Pons (tissue), 1 donor: ENCODE measurements at regions not wholly inside any gene's neighbourhood (a gene's known extent, or its start where the extent isn't known, plus 50 kb on each side); places are given as distances from the start of the nearest gene placed in this dataset.
"Not testable (repeated sequence)": the region's sequence is repeated elsewhere in the genome, so short reads cannot be mapped to it uniquely, and the experiment has no call there.

ENCODE experiments used
- DNase-seq: peaks from one replicate; pipeline ENCODE4 v3.0.0-alpha.2; 2016; ENCODE audit warnings: low spot score

DNA sequence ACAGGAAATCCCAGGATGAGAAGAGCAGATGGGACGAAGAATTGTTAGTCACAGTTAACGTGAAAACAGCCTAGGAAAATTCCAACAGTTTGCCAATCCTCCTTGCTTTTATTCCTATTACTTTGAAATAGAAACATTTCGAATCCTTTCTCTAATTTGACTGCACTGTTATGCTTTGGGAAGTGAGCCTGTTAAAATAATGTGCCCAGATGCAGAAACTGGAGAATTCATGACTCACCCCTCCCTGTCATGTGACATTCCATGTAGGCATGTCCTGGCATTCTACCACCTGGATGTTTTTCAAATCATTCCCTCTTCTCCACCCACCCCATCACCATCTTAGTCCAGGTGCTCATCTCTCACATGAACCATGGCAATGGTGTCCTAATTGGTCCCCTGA, 107.3 kb downstream of the MINAR1 start:
- DNase-seq, result no peak

DNA sequence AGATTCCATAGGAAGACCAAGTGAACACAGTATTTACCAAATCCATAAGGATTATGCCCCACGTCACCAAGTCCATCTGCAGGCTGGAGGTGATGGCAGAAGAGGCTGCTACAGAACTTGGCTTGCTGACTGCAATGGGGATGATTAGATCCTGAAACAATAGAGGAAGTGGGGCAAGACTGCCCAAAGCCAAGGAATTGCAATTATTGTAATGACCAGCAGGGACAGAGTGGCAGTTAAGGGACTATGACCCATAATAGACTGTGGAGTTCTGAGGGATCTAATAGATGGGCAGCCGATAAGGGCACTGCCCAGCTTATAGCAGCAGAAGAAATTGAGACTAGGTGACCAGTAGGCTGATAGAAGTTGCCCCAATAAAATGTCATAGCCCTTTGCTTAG, 108.4 kb downstream of the MINAR1 start:
- DNase-seq, result no peak

DNA sequence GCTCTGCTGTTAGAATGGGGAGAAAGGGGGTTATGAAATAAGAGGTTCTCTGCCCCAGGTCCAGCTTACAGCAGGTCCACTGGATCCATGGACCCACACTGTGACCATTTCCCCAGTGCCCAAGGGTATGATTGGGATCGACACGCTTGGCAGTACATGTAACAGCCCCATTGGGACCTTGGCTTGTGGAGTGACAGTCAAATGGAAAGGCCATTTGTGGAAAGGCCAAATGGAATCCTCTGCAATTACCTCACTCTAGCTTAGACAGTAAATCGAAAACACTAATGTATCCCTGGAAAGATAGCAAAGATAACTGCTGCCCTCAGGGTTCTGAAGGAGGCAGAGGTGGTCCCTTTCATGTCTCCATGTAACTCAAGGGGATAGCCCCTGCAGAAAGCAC, 109.1 kb downstream of the MINAR1 start:
- DNase-seq, result no peak

DNA sequence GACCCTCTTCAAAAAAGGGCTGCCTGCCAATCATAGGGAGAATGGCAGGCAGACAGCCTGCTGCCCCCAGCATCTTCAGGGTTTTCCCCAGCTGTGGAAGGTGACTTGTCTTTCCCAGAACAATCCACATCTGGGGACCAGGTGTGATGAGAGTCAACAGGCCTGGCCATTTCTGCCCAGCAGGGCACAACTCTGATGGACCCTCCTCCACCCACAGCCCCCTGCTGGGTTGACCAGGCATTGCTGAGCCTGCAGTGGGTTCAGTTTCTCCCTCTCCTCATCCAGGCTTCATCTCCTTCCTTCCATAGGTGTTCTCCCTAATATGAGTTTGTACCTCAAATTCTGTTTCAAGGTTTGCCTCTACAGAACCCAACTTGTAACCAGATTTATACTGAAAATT, 111.0 kb downstream of the MINAR1 start:
- DNase-seq, result no peak

DNA sequence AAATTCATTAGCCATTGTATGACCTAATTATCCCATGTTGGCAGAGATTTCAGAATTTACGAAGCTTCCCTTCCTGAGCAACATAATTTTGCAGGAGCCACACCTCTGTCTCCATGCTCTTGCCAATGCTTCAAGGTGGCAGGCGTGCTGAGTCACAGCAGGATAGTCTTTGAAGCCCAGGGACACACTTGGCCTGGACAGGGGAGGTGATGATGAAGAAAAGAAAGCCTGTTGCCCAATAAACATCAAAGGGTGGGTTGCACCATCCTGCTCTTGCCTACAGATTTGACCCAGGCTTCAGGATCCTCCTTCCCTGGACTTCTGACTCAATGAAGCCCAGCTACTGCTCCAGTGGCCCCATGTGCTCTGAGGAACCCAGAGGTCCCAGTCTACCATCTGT, 117.1 kb downstream of the MINAR1 start:
- DNase-seq, result no peak

DNA sequence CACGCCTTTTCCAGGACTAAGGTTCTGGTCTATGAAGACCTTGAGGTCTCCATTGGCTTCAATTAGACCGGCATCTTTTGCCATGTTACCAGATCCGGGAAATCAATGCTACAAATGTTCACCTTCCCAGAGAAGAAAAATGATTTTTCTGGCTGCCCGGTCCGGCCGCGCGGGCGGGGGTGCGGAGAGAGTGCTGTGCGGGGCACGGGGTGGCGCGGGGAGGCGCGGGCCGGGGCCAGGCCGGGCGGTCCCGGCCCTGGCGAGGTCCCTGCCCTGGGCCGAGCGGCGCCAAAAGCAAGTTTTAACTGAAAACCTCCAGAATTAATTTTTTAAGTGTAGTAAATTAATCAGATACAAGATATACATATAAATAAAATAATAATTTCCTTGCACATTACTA, 128.2 kb downstream of the MINAR1 start:
- DNase-seq, result no peak

DNA sequence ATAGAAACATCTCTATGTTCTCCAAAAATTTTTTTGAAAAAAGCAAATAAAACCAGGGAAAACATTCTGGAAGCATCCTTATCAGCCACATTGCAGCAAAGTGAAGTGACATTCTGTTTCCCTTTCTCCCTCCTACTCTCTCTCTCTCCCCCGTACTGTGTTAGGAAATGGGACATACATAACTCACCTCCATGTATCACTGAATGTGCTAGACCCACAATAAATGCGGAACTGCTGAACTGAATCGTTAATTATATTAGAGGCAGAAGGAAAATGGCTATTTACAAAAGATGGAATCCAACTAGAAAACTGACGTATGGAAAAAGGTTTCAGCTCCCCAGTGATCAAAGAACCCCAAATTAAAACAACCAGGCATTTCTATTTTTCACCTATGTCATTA, 129.8 kb downstream of the MINAR1 start:
- no peak for DNase-seq

DNA sequence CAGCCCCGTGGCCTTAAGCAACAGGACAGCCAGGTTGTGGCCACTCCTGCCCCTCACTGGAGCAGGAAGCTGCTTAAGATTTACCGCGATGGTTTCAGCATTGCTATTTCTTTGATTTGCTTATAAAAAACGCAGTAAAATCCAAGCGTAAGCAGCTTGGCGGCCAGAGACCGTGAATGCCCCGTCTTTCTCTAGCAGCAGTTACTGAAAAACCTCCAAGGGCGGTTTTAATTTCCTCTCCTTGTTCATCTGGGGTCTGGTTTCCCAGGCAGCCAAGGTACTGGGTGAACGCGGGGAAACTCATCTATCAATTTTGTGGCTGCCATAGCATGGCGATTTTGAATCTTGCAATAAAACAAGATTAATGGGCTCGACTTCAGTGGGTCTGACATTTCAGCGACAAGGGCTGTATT, 130.3 kb downstream of the MINAR1 start:
- DNase-seq, result no peak

DNA sequence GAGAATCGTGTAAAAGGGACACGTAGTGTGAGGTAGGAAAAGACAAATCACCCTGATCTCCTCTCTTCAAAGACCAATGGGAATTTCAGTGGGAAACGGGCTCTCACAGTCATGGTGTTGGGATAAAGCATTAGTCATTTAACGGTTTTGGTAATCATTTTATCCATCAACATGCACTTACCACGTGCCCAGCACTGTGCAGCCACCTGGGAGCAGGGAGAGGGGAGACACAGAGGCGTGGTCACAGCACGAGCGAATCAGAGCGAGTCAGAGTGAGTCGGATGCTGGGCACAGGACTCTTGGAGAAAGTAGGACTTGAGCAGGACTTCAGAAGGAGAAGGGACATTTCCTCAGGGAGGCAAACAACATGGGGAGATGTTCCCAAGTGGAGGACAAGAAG, 130.8 kb downstream of the MINAR1 start:
- DNase-seq, result no peak

DNA sequence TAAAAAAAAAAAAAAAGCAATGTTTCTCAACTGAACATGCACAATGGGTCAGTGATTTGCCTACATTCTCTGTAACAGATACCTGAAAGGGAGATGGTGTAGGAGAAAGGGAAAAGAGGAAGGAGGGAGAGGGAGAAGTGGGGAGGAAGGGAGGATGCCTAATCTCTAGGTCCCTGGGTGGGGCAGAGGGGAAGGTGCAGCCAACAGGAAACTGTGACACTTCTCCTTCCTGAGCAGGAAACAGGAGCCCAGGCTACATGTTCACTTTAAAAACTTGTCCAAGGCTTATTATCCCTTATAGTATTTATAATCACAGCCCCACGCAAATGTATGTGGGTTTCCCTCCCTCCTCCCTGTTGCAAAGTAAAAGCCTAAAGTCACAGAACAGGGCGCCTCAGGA, 137.9 kb downstream of the MINAR1 start:
- no peak for DNase-seq

DNA sequence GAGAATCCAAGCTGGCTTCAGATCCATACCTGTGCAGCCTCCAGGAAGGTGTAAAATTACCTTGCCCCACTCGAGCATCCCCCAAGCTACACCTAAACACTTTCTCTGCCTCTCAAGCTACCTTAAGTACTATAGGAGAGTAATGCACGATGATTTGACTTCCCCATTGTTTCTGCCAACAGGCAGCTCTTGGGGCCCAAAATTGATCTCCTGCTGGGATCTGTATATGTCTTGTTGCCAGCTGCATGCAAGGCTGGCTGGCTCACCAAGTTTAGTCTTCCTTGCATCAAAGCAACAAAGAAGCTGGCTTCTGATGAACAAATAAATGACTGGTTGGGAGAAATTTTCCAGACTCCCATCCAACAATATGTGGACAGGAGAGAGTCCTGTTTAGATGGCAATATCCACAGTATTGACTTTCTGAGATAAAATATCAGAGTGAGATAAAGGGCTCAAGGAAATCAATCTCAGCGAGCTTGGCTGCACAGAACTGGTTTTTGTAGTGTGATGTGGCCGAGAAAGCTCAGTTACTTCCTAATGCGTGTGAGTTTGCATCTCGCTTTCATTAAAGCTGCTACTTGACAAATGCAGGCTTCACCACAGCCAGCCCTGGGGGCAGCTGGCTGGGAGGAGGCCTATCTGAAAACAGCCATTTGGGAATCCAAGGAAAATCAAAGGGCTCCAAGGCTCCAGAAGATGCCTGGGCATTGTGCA, 140.7 kb downstream of the MINAR1 start:
- no peak for DNase-seq

DNA sequence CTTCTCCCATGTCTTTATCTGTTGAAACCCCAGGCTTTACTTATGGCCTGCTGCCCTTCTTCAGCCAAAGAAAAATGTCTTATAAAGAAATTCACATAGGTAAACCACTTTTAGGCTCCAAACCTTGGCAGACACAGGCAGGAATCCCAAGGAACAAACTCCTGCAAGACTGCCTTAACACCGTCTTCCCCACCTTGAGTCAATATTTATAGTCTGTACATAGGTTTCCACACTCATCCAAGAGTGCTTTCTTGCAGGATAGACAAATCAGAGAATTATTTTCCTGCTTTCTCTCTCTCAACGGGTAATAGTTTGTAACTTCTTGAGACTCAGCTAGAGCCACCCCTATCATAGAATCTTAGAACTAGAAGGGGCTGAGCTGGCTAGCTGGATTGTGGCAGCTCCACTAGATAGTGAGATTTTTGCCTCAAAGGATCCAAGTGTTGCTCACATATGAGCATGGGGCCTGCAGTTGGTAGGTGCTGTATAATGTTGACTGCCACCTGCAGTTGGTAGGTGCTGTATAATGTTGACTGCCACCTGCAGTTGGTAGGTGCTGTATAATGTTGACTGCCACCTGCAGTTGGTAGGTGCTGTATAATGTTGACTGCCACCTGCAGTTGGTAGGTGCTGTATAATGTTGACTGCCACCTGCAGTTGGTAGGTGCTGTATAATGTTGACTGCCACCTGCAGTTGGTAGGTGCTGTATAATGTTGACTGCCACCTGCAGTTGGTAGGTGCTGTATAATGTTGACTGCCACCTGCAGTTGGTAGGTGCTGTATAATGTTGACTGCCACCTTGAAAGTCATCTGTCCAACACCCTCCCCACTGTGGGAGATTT, 142.5 kb downstream of the MINAR1 start:
- not testable (repeated sequence) for DNase-seq

DNA sequence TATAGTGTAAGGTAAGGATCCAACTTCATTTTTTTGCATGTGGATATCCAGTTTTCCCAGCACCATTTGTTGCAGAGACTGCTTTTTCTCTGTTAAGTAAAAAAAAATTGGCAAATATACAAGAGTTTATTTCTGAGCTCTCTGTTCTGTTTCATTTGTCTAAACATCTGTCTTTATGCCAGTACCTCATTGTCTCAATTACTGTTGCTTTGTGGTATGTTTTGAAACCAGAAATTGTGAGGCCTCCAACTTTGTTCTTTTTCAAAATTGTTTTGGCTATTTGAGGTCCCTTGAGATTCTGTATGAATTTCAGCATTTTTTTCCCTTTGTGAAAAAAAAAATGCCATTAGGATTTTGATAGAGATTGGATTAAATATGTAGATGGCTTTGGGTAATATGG, 150.5 kb downstream of the MINAR1 start:
- DNase-seq, result no peak

DNA sequence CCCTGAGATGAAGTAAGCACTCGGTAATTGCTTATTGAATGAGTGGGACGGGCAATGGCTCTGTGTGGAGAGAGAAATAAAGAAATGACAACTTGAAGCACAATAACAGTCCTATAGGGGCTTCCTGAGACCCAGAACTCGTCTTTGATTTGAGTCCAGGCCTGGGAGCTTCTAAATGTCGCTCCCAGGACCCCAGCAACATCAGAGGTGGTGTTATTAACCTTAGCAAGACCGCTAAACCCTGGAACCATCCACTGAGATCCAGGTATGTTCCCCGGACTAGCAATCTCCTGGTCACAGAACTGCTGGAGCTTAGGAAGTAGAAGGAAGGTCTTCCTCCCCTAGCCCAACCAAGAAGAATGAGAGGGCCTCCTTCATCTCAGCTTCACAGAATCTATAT, 160.0 kb downstream of the MINAR1 start:
- no peak for DNase-seq

DNA sequence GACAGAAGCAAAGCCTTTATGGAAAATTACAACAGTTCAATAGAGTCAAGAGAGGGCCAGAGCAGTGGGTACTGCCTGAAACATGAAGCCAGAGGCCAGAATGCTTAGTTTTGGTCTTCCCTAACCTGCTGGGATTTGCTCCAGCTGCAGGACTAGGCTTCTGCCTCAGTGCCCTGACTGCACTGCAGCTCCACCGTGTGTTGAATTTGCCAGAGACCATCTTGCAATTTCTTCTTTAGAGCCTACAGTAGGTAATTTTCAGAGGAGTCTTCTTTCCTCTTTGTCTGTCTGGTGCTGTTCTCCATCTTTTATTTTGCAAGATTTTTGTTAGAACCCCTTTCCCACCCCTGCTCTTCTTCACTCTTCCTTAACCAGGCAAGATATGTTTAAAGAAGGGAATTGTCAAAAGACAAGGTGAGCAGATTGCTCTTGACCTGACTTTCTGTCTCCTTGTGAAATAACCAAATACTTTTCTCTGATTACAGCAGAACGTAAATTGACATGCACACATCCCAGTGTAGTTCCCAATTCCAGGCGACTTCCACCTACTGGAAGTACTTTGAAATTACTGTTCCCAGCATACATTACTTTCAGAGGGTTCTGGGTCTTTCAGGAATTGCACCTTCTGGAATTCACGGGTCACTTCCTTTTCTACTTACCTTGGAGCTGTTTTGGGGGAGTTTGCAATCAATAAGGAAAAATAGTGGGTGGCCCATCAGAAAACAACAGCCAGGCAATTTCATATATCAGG, 161.2 kb downstream of the MINAR1 start:
- DNase-seq, result no peak

DNA sequence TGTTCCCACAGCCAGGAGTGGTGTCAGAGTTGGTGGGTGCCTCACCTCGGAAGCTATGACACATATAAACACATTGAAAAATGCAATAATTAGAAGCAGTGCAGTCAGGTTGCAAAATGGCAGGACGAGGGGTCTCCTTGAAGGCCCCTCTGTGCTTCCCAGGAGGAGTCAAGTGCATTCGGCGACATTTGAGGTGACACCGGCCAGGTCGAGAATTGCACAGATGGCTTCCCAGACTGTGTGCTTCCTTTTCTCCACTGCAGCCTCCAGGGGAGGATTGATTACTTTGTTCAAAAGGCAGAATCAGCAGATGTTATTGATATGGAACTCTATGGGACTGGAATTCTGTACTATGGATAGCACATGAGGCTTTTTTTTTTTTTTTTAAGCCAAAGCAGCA, 163.2 kb downstream of the MINAR1 start:
- DNase-seq, result no peak

DNA sequence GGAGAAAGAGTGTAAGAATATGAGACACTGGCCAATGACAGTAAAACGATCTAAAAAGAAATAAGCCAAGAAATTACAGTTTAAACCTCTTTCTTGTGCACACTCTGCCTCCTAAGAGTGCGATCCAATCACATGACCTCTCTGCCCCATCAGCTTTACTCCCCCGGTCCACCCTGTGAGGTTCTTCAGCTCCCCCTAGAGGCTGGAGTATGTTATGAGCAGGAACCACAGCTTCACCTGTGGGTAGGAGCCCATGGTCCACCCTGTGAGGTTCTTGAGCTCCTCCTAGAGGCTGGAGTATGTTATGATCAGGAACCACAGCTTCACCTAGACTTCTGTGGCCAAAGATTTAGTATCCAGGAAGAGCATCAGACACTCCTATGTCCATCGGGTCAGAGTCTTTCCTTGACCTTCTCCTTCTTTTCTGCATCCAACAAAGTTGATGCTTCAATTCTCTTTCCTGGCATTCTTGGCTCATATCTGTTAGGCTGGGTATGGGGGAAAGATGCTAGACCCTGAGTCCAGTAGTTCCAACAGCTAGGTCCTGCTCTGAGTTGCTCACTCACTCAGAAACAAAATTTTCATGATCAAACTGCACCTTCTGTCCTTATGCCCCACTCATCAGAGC, 164.0 kb downstream of the MINAR1 start:
- peak; percentile 73 for DNase-seq

DNA sequence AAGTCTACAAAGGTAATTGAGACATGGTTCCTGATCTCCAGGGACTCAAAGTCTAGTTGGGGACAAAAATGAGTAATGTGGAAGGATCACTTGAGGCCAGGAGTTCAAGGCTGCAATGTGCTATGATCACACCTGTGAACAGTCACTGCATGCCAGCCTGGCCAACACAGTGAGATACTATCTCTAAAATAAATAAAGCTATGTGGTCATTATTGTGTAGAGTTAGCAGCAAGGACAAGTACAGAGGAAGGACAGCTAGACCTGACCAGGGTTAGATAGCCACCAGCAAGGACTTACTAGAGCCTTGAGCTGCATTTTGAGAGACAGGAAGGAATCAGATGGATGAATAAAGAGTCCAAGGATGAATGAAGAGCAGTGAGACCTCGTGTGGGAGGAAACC, 166.5 kb downstream of the MINAR1 start:
- DNase-seq, result no peak

DNA sequence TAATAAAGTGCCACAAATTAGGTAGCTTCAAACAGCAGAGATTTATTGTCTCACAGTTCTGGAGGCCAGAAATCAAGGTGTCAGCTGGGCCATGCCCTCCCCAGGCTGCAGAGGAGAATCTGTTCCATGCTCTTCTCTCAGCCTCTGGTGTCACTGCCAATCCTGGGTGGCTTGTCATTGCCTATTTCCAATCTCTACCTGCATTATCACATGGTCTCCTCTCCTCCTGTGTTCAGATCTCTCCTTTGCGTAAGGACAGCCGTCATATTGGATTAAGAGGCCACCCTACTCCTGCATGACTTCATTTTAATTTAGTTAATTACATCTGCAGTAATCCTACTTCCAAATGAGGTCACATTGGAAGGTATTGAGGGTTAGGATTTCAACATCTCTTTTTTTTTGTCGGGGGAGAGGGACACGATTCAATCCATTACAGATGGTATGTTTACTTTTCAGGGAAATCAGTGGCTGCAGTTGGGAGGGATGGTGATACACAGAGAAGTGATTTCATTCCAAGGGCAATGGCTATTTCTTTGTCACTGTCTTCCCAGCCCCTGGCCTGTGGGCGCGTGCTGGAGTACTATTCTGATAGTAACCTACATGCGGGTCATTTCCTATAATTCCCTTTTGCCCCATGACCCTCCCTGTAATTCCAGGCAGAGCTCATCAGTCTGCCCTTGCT, 169.4 kb downstream of the MINAR1 start:
- DNase-seq, result no peak

DNA sequence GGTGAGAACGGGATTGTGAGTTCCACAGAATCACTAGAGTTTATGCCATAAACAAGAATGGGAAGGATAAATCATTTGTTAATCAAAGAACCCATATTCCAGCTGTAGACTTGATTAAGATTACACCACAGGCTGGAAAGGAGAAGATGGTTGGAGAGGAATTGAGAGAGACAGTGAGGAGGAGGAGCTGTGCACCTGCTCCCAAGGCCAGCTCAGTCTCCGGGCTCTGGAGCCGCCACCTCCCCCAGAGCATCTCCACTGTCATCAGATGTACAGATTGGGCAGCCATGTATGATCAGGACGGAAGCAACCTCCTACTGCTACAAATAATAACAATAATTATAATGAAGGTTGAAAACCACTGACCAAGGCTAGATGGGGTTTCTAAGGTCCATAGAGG, 170.0 kb downstream of the MINAR1 start:
- DNase-seq, result no peak

DNA sequence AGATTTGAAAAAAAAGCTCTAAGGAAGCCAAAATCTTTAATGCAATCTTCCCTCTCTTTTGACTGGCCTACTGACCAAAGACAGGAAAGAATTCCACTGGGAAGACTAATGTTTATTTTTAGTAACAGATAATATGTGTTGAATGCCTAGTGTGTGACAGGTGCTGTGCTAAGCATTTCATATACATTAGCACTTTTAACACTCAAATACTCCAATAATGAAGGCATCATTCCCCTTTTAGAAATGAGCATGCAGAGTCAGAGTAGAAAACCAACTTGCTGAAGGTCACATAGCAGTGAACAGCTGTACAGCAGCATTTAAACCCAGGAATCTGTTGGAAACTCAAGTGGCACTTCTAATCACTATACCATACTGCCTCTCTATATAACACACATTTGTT, 170.6 kb downstream of the MINAR1 start:
- DNase-seq, result no peak

DNA sequence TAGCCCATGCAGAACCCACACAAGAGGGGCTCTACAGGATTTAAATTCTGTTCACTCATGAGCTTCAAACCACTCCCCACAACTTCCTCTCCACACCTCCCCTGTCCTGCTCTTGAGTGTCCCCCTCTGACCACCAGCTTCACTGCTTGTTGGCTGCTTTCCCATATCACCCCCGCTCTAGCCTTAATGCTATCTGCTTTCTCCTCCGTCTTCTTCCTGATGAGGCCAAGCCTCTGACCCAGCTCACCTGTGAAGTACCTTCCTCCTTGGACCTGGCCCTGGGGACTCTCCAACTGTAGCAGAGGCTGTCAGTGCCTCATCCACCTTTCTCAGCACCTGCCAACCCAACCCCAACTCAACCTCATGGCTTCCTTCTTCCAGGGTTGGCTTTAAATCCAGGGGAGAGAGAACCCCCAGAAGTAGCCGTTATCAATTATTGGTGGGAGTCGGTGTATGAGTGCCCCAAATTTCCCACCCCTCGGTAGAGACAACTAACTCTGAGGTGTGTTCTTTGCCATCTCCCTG, 174.8 kb downstream of the MINAR1 start:
- no peak for DNase-seq
